Upper lobe of left lung (tissue), 6 donors: ENCODE measurements at regions not wholly inside any gene's neighbourhood (a gene's known extent, or its start where the extent isn't known, plus 50 kb on each side); places are given as distances from the start of the nearest gene placed in this dataset.

Source experiments
- ATAC-seq, 2 donors: fragments of 200-7000 bp; cut with Tn5 transposase; one replicate each; pipeline ENCODE4 v1.9.1; 2022; ENCODE audit warnings: mild to moderate bottlenecking in 2 of 2, moderate library complexity in 2 of 2; ENCODE audit not compliant: low FRiP score in 2 of 2
- DNase-seq, 2 donors: peaks; one replicate each; pipeline ENCODE4 v3.0.0-alpha.2; 2019 to 2020
- H3K27ac ChIP-seq, 4 donors: fragments of 200-600 bp; sonication (generic); one replicate each; pipeline ENCODE4 v1.5.1; 2016 to 2019
- H3K27me3 ChIP-seq, 4 donors: fragments of 200-600 bp; sonication (generic); one replicate each; pipeline ENCODE4 v1.5.1; 2017 to 2019
- H3K36me3 ChIP-seq, 4 donors: fragments of 200-600 bp; sonication (generic); one replicate each; pipeline ENCODE4 v1.5.1; 2016 to 2019
- H3K4me1 ChIP-seq, 4 donors: fragments of 200-600 bp; sonication (generic); one replicate each; pipeline ENCODE4 v1.5.1; 2018 to 2019
- H3K4me3 ChIP-seq, 4 donors: fragments of 200-600 bp; sonication (generic); one replicate each; pipeline ENCODE4 v1.5.1; 2017 to 2019; ENCODE audit warnings: mild to moderate bottlenecking in 2 of 4, moderate library complexity in 1 of 4
- H3K9me3 ChIP-seq, 4 donors: fragments of 200-600 bp; sonication (generic); one replicate each; pipeline ENCODE4 v1.5.1; 2018 to 2019
- CTCF ChIP-seq, 6 experiments: fragments of 450-650 bp in 4 of 6; fragments of 200-600 bp in 2 of 6; sonication (generic) in 2 of 6; IDR thresholded peaks; one replicate each; pipeline ENCODE4 v1.5.1; 2016 to 2019; ENCODE audit warnings: antibody characterized with exemption in 6 of 6
- EP300 ChIP-seq, 4 donors: sonication (generic); formaldehyde crosslinking; IDR thresholded peaks; one replicate each; pipeline ENCODE4 v1.5.1; 2017; ENCODE audit warnings: antibody characterized with exemption in 4 of 4, control low read depth in 2 of 4
- POLR2A ChIP-seq, 4 donors: fragments of 450-650 bp; IDR thresholded peaks; one replicate each; pipeline ENCODE4 v1.5.1; 2016 to 2017; ENCODE audit warnings: antibody characterized with exemption in 4 of 4, mild to moderate bottlenecking in 2 of 4
- POLR2AphosphoS5 ChIP-seq, 2 donors: sonication (generic); formaldehyde crosslinking; IDR thresholded peaks; one replicate each; pipeline ENCODE4 v1.5.1; 2017; ENCODE audit warnings: antibody characterized with exemption in 2 of 2
- WGBS, 2 donors: methylation state at CpG; one replicate each; pipeline ENCODE4 v1.1.5; 2017 to 2018; 5-methylcytosine and 5-hydroxymethylcytosine counted together
- donor health status: DM: no; HTN: no; CAD: no; lungs with moderate emphysema.
- donor health status: DM: no; HTN: yes; CAD: no; lungs with severe emphysema.

GRCh38 chr21:41067709-41068108 is 100.3 kb upstream of the BACE2 start:
- Histone ChIP-seq H3K9me3 (no peaks in the 10 kb centered on the region), H3K4me3 (no peak overlapping the region), H3K27me3 (no peaks in the 10 kb centered on the region), H3K4me1 (peaks cover 0 to 10% (median 6%) of the 10 kb centered on the region in 4 donors), H3K27ac (no peak overlapping the region), H3K36me3 (no peaks in the 10 kb centered on the region)
- no peak for ATAC-seq
- WGBS, 2 donors, result 71 to 72% methylated on average over 2 to 4 of the region's 4 CpGs
- no peak for DNase-seq
- TF ChIP-seq POLR2A (IDR thresholded peaks at IDR 0.05) (no peak), POLR2AphosphoS5 (IDR thresholded peaks at IDR 0.05) (no peak), EP300 (IDR thresholded peaks at IDR 0.05) (no peak)

- TF ChIP-seq POLR2AphosphoS5 (IDR thresholded peaks at IDR 0.05), result no peak
- TF ChIP-seq POLR2A (IDR thresholded peaks at IDR 0.05), result no peak
- TF ChIP-seq EP300 (IDR thresholded peaks at IDR 0.05), result no peak
- TF ChIP-seq CTCF (IDR thresholded peaks at IDR 0.05), result no peak
- no peak for ATAC-seq
- H3K9me3 ChIP-seq, result no peaks in the 10 kb centered on the region
- no peaks in the 10 kb centered on the region for H3K36me3 ChIP-seq
- H3K27me3 ChIP-seq, result no peaks in the 10 kb centered on the region
- peaks cover 0 to 10% (median 6%) of the 10 kb centered on the region in 4 donors for H3K4me1 ChIP-seq
- WGBS, 2 donors, result 26 to 30% methylated on average over 7 of the region's 7 CpGs
- DNase-seq, result no peak
- no peak overlapping the region for H3K27ac ChIP-seq
- peak overlapping the region in 1 of 4 donors; percentile 25 for H3K4me3 ChIP-seq
Measured at GRCh38 chr21:41068496-41068895, 99.5 kb upstream of the BACE2 start.

GRCh38 chr21:41068967-41069642 is 98.9 kb upstream of the BACE2 start:
- peak; percentile 85 to 91 for ATAC-seq

GRCh38 chr21:41070284-41070683 is 97.7 kb upstream of the BACE2 start:
- DNase-seq, result no peak
- Histone ChIP-seq H3K36me3 (no peaks in the 10 kb centered on the region), H3K9me3 (no peaks in the 10 kb centered on the region), H3K27me3 (no peaks in the 10 kb centered on the region), H3K27ac (no peak overlapping the region), H3K4me1 (peaks cover 0 to 10% (median 6%) of the 10 kb centered on the region in 4 donors), H3K4me3 (no peak overlapping the region)
- no peak for ATAC-seq
- no peak for TF ChIP-seq EP300 (IDR thresholded peaks at IDR 0.05)
- WGBS, 2 donors, result 47 to 60% methylated on average over 2 of the region's 2 CpGs

More at GRCh38 chr21:41068967-41069642, 98.9 kb upstream of the BACE2 start:
- Histone ChIP-seq H3K27me3 (no peaks in the 10 kb centered on the region), H3K27ac (no peak overlapping the region), H3K4me3 (peak overlapping the region in 1 of 4 donors; percentile 25), H3K36me3 (no peaks in the 10 kb centered on the region), H3K4me1 (peaks cover 0 to 10% (median 6%) of the 10 kb centered on the region in 4 donors), H3K9me3 (no peaks in the 10 kb centered on the region)
- WGBS, 2 donors, result 11 to 16% methylated on average over 18 to 25 of the region's 30 CpGs
- TF ChIP-seq EP300 (IDR thresholded peaks at IDR 0.05) (no peak), POLR2AphosphoS5 (IDR thresholded peaks at IDR 0.05) (no peak), CTCF (IDR thresholded peaks at IDR 0.05) (peak; percentile 71 to 90 (median 80))
- peak; percentile 83 to 90 for DNase-seq

GRCh38 chr21:41071258-41072171 is 96.4 kb upstream of the BACE2 start:
- H3K4me3 ChIP-seq, result no peak overlapping the region
- H3K36me3 ChIP-seq, result no peaks in the 10 kb centered on the region
- H3K27ac ChIP-seq, result no peak overlapping the region
- DNase-seq (no peak), ATAC-seq (no peak)
- no peaks in the 10 kb centered on the region for H3K27me3 ChIP-seq
- no peak for TF ChIP-seq POLR2A (IDR thresholded peaks at IDR 0.05)
- TF ChIP-seq CTCF (IDR thresholded peaks at IDR 0.05), result no peak
- no peak for TF ChIP-seq EP300 (IDR thresholded peaks at IDR 0.05)
- TF ChIP-seq POLR2AphosphoS5 (IDR thresholded peaks at IDR 0.05), result no peak
- peaks cover 0 to 10% (median 6%) of the 10 kb centered on the region in 4 donors for H3K4me1 ChIP-seq
- H3K9me3 ChIP-seq, result no peaks in the 10 kb centered on the region
- WGBS, 2 donors, result 45 to 54% methylated on average over 11 of the region's 11 CpGs
